B cell (primary cell): ENCODE measurements at regions not wholly inside any gene's neighbourhood (a gene's known extent, or its start where the extent isn't known, plus 50 kb on each side); places are given as distances from the start of the nearest gene placed in this dataset.

ENCODE experiments used
- ATAC-seq: fragments of 200-7000 bp; cut with Tn5 transposase; one replicate; pipeline ENCODE4 v1.10.0; 2021; ENCODE audit warnings: low read depth, mild to moderate bottlenecking, moderate number of reproducible peaks, moderate library complexity
- CTCF ChIA-PET: fragments of 350-600 bp; sonication (Branson Sonifier 250); formaldehyde crosslinking; loops from one replicate; lab custom pipeline; 2021; ENCODE audit warnings: antibody characterized with exemption, inconsistent platforms; lab: Charles Lee
- POLR2A ChIA-PET: fragments of 350-600 bp; sonication (Branson Sonifier 250); formaldehyde crosslinking; loops from one replicate; lab custom pipeline; 2021; ENCODE audit warnings: antibody characterized with exemption; lab: Charles Lee
- DNase-seq: peaks from one replicate; pipeline ENCODE4 v3.0.0; 2013
- H2AFZ ChIP-seq: 2 replicates; pipeline ENCODE4 v1.6.1; 2012; ENCODE audit warnings: mild to moderate bottlenecking, low read depth, low read length; ENCODE audit not compliant: insufficient read depth, poor library complexity, severe bottlenecking
- H3K27ac ChIP-seq, 2 donors: 1 replicate in 1 of 2; 2 replicates in 1 of 2; pipeline ENCODE4 v1.5.1; 2012 to 2013; ENCODE audit warnings: low read length in 2 of 2, mild to moderate bottlenecking in 2 of 2, moderate library complexity in 1 of 2
- H3K27me3 ChIP-seq, 4 experiments: fragments of 200-600 bp in 1 of 4; sonication (generic) in 1 of 4; replicated peaks in 1 of 4; 1 replicate in 2 of 4; 2 replicates in 2 of 4; pipeline versions ENCODE4 v1.6.1 to v1.7.0; 2013 to 2016; ENCODE audit warnings: low read length in 3 of 4, mild to moderate bottlenecking in 2 of 4, mixed read lengths in 1 of 4, moderate library complexity in 1 of 4; ENCODE audit not compliant: insufficient read depth in 4 of 4, control insufficient read depth in 3 of 4; ENCODE audit errors: control extremely low read depth in 1 of 4
- H3K36me3 ChIP-seq, 2 experiments: replicated peaks in 1 of 2; 1 replicate in 1 of 2; 2 replicates in 1 of 2; pipeline versions ENCODE4 v1.6.1 to v1.7.1; 2013; ENCODE audit warnings: low read length in 1 of 2; ENCODE audit not compliant: insufficient read depth in 2 of 2, control insufficient read depth in 1 of 2; ENCODE audit errors: control extremely low read depth in 1 of 2, extremely low read depth in 1 of 2
- H3K4me1 ChIP-seq, 2 donors: fragments of 200-600 bp in 1 of 2; sonication (generic) in 1 of 2; 1 replicate in 1 of 2; 2 replicates in 1 of 2; pipeline versions ENCODE4 v1.5.1 to v1.6.1; 2013 to 2017; ENCODE audit warnings: low read length in 2 of 2; ENCODE audit not compliant: control insufficient read depth in 2 of 2, insufficient read depth in 2 of 2
- H3K4me2 ChIP-seq: replicated peaks from 2 replicates; pipeline ENCODE3; 2012; ENCODE audit warnings: mild to moderate bottlenecking, low read depth, low read length; ENCODE audit not compliant: poor library complexity, severe bottlenecking
- H3K4me3 ChIP-seq, 5 experiments: fragments of 200-600 bp in 1 of 5; sonication (generic) in 1 of 5; 1 replicate in 3 of 5; 2 replicates in 2 of 5; pipeline versions ENCODE4 v1.5.1 to v1.7.0; 2011 to 2016; ENCODE audit warnings: low read length in 4 of 5, mild to moderate bottlenecking in 4 of 5, low read depth in 2 of 5, control low read depth in 1 of 5, moderate library complexity in 1 of 5; ENCODE audit not compliant: insufficient read depth in 1 of 5; ENCODE audit errors: control extremely low read depth in 1 of 5, extremely low read depth in 1 of 5
- H3K79me2 ChIP-seq: fragments of 200-600 bp; sonication (generic); one replicate; pipeline ENCODE4 v1.6.0; 2016; ENCODE audit warnings: low read length; ENCODE audit not compliant: control insufficient read depth, insufficient read depth
- H3K9ac ChIP-seq: fragments of 200-600 bp; sonication (generic); 2 replicates; pipeline ENCODE4 v1.6.1; 2017; ENCODE audit warnings: mild to moderate bottlenecking, low read length, moderate library complexity
- H3K9me3 ChIP-seq, 3 donors: one replicate each; pipeline versions ENCODE4 v1.6.1 to v1.7.1; 2013; ENCODE audit warnings: low read length in 2 of 3; ENCODE audit not compliant: control insufficient read depth in 2 of 3, insufficient read depth in 1 of 3; ENCODE audit errors: control extremely low read depth in 1 of 3
- H4K20me1 ChIP-seq: 2 replicates; pipeline ENCODE4 v1.6.0; 2012; ENCODE audit warnings: mild to moderate bottlenecking, low read length; ENCODE audit not compliant: insufficient read depth, control insufficient read depth, poor library complexity, severe bottlenecking
- H3K27ac Mint-ChIP-seq: one replicate; pipeline ENCODE4 v1.8.0; 2021; ENCODE audit warnings: mixed read lengths
- H3K27me3 Mint-ChIP-seq: one replicate; pipeline ENCODE4 v1.8.0; 2021; ENCODE audit warnings: mixed read lengths
- H3K4me1 Mint-ChIP-seq: one replicate; pipeline ENCODE4 v1.8.0; 2021; ENCODE audit warnings: mixed read lengths
- H3K4me3 Mint-ChIP-seq: one replicate; pipeline ENCODE4 v1.8.0; 2021; ENCODE audit warnings: mixed read lengths
- H3K9me3 Mint-ChIP-seq: one replicate; pipeline ENCODE4 v1.8.0; 2022; ENCODE audit warnings: mixed read lengths; ENCODE audit not compliant: insufficient read depth
- EZH2 ChIP-seq: IDR thresholded peaks from 2 replicates; pipeline ENCODE4 v1.6.1; 2012; ENCODE audit warnings: borderline replicate concordance, low read depth, mild to moderate bottlenecking, moderate library complexity, low read length; ENCODE audit not compliant: insufficient read depth, poor library complexity, severe bottlenecking
- WGBS: methylation state at CpG from one replicate; pipeline ENCODE4 v1.1.5; 2013; ENCODE audit warnings: missing lambda C conversion rate; ENCODE audit not compliant: insufficient coverage; 5-methylcytosine and 5-hydroxymethylcytosine counted together
- intact Hi-C: fragments of 100-400 bp; cut with micrococcal nuclease; formaldehyde crosslinking; loops from one replicate; pipeline ENCODE4 v1.10.0; 2022
- TF ChIP-seq, protein P1 (sequence below): fragments of 200-600 bp; IDR thresholded peaks from one replicate; pipeline ENCODE4 v1.8.0; 2022; ENCODE audit warnings: antibody characterized with exemption, mild to moderate bottlenecking

GRCh38 chr13:53638040-53638439 is 609.4 kb downstream of the OLFM4 start:
- DNase-seq, result no peak
- Histone ChIP-seq H3K79me2 (no peaks in the 10 kb centered on the region), H3K9ac (no peak overlapping the region), H3K4me1 (no peaks in the 10 kb centered on the region), H4K20me1 (no peaks in the 10 kb centered on the region), H3K36me3 (no peaks in the 10 kb centered on the region), H3K4me2 (no peak overlapping the region), H3K27ac (no peak overlapping the region), H3K9me3 (no peaks in the 10 kb centered on the region), H3K27me3 (no peaks in the 10 kb centered on the region), H3K4me3 (no peak overlapping the region), H2AFZ (no peak overlapping the region)
- no peak for ATAC-seq
- POLR2A ChIA-PET, result no interaction called here
- no CpG with 5 or more reads among the region's 2 CpGs for WGBS
- Mint-ChIP-seq H3K4me3 (no peak overlapping the region), H3K27ac (no peak overlapping the region), H3K4me1 (no peaks in the 10 kb centered on the region), H3K9me3 (peaks cover 4% of the 10 kb centered on the region), H3K27me3 (no peaks in the 10 kb centered on the region)
- CTCF ChIA-PET, result no interaction called here
- intact Hi-C loops, result no loop called here
- TF ChIP-seq, protein P1, sequence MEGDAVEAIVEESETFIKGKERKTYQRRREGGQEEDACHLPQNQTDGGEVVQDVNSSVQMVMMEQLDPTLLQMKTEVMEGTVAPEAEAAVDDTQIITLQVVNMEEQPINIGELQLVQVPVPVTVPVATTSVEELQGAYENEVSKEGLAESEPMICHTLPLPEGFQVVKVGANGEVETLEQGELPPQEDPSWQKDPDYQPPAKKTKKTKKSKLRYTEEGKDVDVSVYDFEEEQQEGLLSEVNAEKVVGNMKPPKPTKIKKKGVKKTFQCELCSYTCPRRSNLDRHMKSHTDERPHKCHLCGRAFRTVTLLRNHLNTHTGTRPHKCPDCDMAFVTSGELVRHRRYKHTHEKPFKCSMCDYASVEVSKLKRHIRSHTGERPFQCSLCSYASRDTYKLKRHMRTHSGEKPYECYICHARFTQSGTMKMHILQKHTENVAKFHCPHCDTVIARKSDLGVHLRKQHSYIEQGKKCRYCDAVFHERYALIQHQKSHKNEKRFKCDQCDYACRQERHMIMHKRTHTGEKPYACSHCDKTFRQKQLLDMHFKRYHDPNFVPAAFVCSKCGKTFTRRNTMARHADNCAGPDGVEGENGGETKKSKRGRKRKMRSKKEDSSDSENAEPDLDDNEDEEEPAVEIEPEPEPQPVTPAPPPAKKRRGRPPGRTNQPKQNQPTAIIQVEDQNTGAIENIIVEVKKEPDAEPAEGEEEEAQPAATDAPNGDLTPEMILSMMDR, result no peak
- no peak for TF ChIP-seq EZH2

DNA sequence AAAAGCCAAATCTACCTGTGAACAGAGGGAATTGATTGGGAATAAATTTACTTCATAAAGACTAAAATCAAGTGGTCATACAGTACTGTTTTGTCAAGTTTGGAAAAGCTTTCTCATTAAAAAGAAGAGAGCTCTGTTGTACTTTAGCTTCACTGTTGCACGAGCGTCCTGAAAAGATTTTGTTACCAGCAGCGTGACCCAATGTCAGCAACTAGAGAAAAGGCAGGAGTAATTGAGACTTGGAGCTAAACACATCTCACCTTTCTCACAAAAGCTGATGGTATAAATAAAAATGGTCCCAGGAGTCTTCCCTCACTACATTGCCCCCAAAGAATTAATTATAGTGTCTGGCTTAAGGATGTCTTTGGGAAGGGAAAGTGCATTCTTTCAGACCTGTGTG is 613.7 kb downstream of the OLFM4 start:
- no peak for ATAC-seq
- Histone ChIP-seq H3K4me2 (no peak overlapping the region), H3K4me1 (no peaks in the 10 kb centered on the region), H4K20me1 (no peaks in the 10 kb centered on the region), H3K4me3 (no peak overlapping the region), H2AFZ (no peak overlapping the region), H3K36me3 (no peaks in the 10 kb centered on the region), H3K79me2 (no peaks in the 10 kb centered on the region), H3K9ac (no peak overlapping the region), H3K9me3 (peaks cover 0 to 2% (median 0%) of the 10 kb centered on the region in 3 donors), H3K27ac (no peak overlapping the region), H3K27me3 (no peaks in the 10 kb centered on the region)
- intact Hi-C loops, result no loop called here
- Mint-ChIP-seq H3K4me3 (no peak overlapping the region), H3K27ac (no peak overlapping the region), H3K27me3 (no peaks in the 10 kb centered on the region), H3K4me1 (no peaks in the 10 kb centered on the region), H3K9me3 (peaks cover 6% of the 10 kb centered on the region)
- TF ChIP-seq EZH2, result no peak
- TF ChIP-seq, protein P1, result no peak
- CTCF ChIA-PET, result no interaction called here
- no peak for DNase-seq
- WGBS, result no CpG with 5 or more reads among the region's 3 CpGs
- POLR2A ChIA-PET, result no interaction called here
